GM23338 (cell line): ENCODE measurements at regions not wholly inside any gene's neighbourhood (a gene's known extent, or its start where the extent isn't known, plus 50 kb on each side); places are given as distances from the start of the nearest gene placed in this dataset.

Experiments
- ATAC-seq: fragments of 200-7000 bp; cut with Tn5 transposase; 3 replicates; pipeline ENCODE4 v1.9.1; 2020
- DNase-seq: peaks from one replicate; pipeline ENCODE4 v3.0.0-alpha.2; 2015; ENCODE audit warnings: low spot score
- H2AFZ ChIP-seq: fragments of 200-600 bp; sonication (generic); 2 replicates; pipeline ENCODE4 v1.8.0; 2016; ENCODE audit warnings: antibody characterized with exemption, mild to moderate bottlenecking, moderate library complexity
- H3F3A ChIP-seq: fragments of 200-600 bp; sonication (generic); replicated peaks from 2 replicates; pipeline ENCODE4 v1.8.0; 2017; ENCODE audit warnings: antibody characterized with exemption, mixed run types, low read depth
- H3K27ac ChIP-seq: fragments of 200-600 bp; sonication (generic); 2 replicates; pipeline ENCODE4 v1.6.1; 2016; ENCODE audit warnings: low read depth
- H3K27me3 ChIP-seq: fragments of 200-600 bp; sonication (generic); 2 replicates; pipeline ENCODE4 v1.8.0; 2016; ENCODE audit warnings: mild to moderate bottlenecking, mixed run types, moderate library complexity; ENCODE audit not compliant: insufficient read depth
- H3K36me3 ChIP-seq: fragments of 200-600 bp; sonication (generic); 2 replicates; pipeline ENCODE4 v1.8.0; 2016; ENCODE audit warnings: mild to moderate bottlenecking; ENCODE audit not compliant: insufficient read depth
- H3K4me1 ChIP-seq: fragments of 200-600 bp; sonication (generic); 2 replicates; pipeline ENCODE4 v1.8.0; 2016; ENCODE audit warnings: mild to moderate bottlenecking, moderate library complexity; ENCODE audit not compliant: insufficient read depth
- H3K4me2 ChIP-seq: fragments of 200-600 bp; sonication (generic); 2 replicates; pipeline ENCODE4 v1.7.1; 2017; ENCODE audit warnings: mixed run types
- H3K4me3 ChIP-seq: fragments of 200-600 bp; sonication (generic); 2 replicates; pipeline ENCODE4 v1.6.1; 2016; ENCODE audit warnings: mixed run types
- H3K79me2 ChIP-seq: fragments of 200-600 bp; sonication (generic); replicated peaks from 2 replicates; pipeline ENCODE4 v1.8.0; 2017; ENCODE audit warnings: mild to moderate bottlenecking; ENCODE audit not compliant: insufficient read depth
- H3K9me2 ChIP-seq: fragments of 200-600 bp; sonication (generic); 2 replicates; pipeline ENCODE4 v1.8.0; 2017; ENCODE audit not compliant: insufficient read depth
- H4K20me1 ChIP-seq: fragments of 200-600 bp; sonication (generic); replicated peaks from 2 replicates; pipeline ENCODE4 v1.8.0; 2017; ENCODE audit warnings: mild to moderate bottlenecking; ENCODE audit not compliant: insufficient read depth
- H3K27ac Mint-ChIP-seq: 2 replicates; pipeline ENCODE4 v1.8.0; 2020; ENCODE audit warnings: inconsistent platforms, mild to moderate bottlenecking, moderate library complexity, mixed read lengths
- H3K27me3 Mint-ChIP-seq: 3 replicates; pipeline ENCODE4 v1.8.0; 2022; ENCODE audit warnings: low read depth, mild to moderate bottlenecking, moderate library complexity, mixed read lengths, inconsistent platforms; ENCODE audit not compliant: insufficient read depth, poor library complexity
- H3K36me3 Mint-ChIP-seq: 3 replicates; pipeline ENCODE4 v1.8.0; 2021; ENCODE audit warnings: low read depth, mild to moderate bottlenecking, inconsistent platforms, moderate library complexity, mixed read lengths
- H3K4me1 Mint-ChIP-seq: 3 replicates; pipeline ENCODE4 v1.8.0; 2020; ENCODE audit warnings: mild to moderate bottlenecking, inconsistent platforms, mixed read lengths
- H3K4me3 Mint-ChIP-seq: 3 replicates; pipeline ENCODE4 v1.8.0; 2021; ENCODE audit warnings: moderate library complexity, mild to moderate bottlenecking, inconsistent platforms, mixed read lengths
- H3K9me3 Mint-ChIP-seq: 3 replicates; pipeline ENCODE4 v1.8.0; 2020; ENCODE audit warnings: moderate library complexity, mild to moderate bottlenecking, inconsistent platforms, mixed read lengths
- CREB1 ChIP-seq: fragments of 250-450 bp; sonication (Bioruptor Pico); IDR thresholded peaks from 2 replicates; pipeline ENCODE4 v1.5.0; 2020; ENCODE audit warnings: low read depth, mild to moderate bottlenecking, moderate library complexity
- ETS1 ChIP-seq: IDR thresholded peaks from 2 replicates; pipeline ENCODE4 v1.6.1; 2016; ENCODE audit warnings: antibody characterized with exemption
- EZH2 ChIP-seq: fragments of 200-600 bp; sonication (generic); IDR thresholded peaks from one replicate; pipeline ENCODE4 v1.8.0; 2017; ENCODE audit warnings: antibody characterized with exemption, mild to moderate bottlenecking, low read depth; ENCODE audit not compliant: unreplicated experiment
- EZH2phosphoT487 ChIP-seq: fragments of 200-600 bp; sonication (generic); IDR thresholded peaks from one replicate; pipeline ENCODE4 v1.8.1; 2018; ENCODE audit warnings: antibody characterized with exemption; ENCODE audit not compliant: unreplicated experiment
- JUNB ChIP-seq: IDR thresholded peaks from one replicate; pipeline ENCODE4 v1.6.1; 2016; ENCODE audit warnings: antibody characterized with exemption; ENCODE audit not compliant: unreplicated experiment
- NANOG ChIP-seq: IDR thresholded peaks from 2 replicates; pipeline ENCODE4 v1.6.1; 2016; ENCODE audit warnings: antibody characterized with exemption, borderline replicate concordance
- POLR2AphosphoS5 ChIP-seq: IDR thresholded peaks from 2 replicates; pipeline ENCODE4 v1.6.1; 2016; ENCODE audit warnings: antibody characterized with exemption, low read depth
- STAT1 ChIP-seq: IDR thresholded peaks from one replicate; pipeline ENCODE4 v1.6.1; 2016; ENCODE audit warnings: antibody characterized with exemption; ENCODE audit not compliant: unreplicated experiment
- ZNF114 ChIP-seq: fragments of 250-450 bp; sonication (Bioruptor Pico); IDR thresholded peaks from 2 replicates; pipeline ENCODE4 v1.5.0; 2020; ENCODE audit warnings: mild to moderate bottlenecking, moderate library complexity
- TF ChIP-seq, protein P1 (sequence below): IDR thresholded peaks from one replicate; pipeline ENCODE4 v1.6.1; 2018; ENCODE audit warnings: antibody characterized with exemption; ENCODE audit not compliant: unreplicated experiment
- TF ChIP-seq, protein P2 (sequence below), 2 experiments: fragments of 200-600 bp in 1 of 2; sonication (generic) in 1 of 2; conservative IDR thresholded peaks; 2 replicates each; pipeline versions ENCODE4 v1.5.1 to v1.6.1; 2016 to 2017; ENCODE audit warnings: antibody characterized with exemption in 2 of 2, low read depth in 2 of 2, mild to moderate bottlenecking in 2 of 2, moderate library complexity in 1 of 2

DNA sequence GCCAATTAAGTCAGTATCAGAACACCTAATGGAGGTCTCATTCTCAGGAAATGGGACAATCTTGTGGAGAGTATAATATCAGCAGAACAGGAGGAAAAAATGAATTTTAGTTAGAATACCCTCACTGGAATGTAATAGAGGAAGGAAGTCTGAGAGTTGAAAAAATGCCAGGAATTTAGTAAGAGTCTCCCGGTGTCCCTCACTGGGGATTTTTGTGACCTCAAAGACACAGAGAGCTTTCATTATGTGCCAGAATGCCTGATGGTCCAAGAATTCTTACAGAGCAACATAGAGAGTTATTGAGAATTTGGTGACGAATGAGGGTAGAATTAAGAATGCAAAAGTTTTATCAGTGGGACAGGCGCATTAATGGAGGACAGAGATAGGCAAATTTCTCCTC lies 443.5 kb upstream of the B3GALT2 start:
- peaks cover 7% of the 10 kb centered on the region; the same call in 2 of the 3 replicates for H3K4me1 Mint-ChIP-seq
- H3K4me3 ChIP-seq = no peak overlapping the region
- TF ChIP-seq STAT1 = no peak
- H3K4me1 ChIP-seq = no peaks in the 10 kb centered on the region; the same call in 1 of the 2 replicates
- H3K36me3 Mint-ChIP-seq = no peaks in the 10 kb centered on the region
- ATAC-seq (no peak), DNase-seq (peak; percentile 20)
- no peak overlapping the region for H3K4me3 Mint-ChIP-seq
- H4K20me1 ChIP-seq = no peaks in the 10 kb centered on the region
- H3K27ac Mint-ChIP-seq = no peak overlapping the region; the same call in 1 of the 2 replicates
- no peaks in the 10 kb centered on the region for H3K27me3 ChIP-seq
- H3F3A ChIP-seq = no peaks in the 10 kb centered on the region
- H3K79me2 ChIP-seq = no peaks in the 10 kb centered on the region
- H3K27ac ChIP-seq = no peak overlapping the region
- H3K36me3 ChIP-seq = no peaks in the 10 kb centered on the region
- no peak overlapping the region for H3K4me2 ChIP-seq
- H3K9me3 Mint-ChIP-seq = no peaks in the 10 kb centered on the region
- no peaks in the 10 kb centered on the region for H3K9me2 ChIP-seq
- no peak overlapping the region for H2AFZ ChIP-seq
- no peaks in the 10 kb centered on the region for H3K27me3 Mint-ChIP-seq

DNA sequence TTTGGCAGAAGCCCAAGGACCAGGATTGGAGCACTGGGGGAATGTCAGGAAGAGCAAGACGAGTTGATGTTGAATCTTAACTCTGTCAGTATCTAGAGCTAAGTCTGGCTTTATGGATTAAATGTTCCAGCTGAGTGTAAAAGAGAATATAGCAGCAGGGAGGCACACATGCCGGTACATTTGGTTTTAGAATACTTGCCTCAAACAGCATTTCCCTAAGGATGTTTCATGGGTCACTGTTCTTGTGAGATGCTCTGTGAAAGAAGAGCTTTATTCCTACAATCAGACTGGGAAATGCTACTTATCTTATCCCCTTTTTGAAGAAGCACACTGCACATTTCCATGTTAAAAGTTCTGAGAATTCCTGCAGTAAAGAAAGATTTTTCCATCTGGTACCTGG lies 440.3 kb upstream of the B3GALT2 start:
- no peaks in the 10 kb centered on the region for H4K20me1 ChIP-seq
- H3K27ac Mint-ChIP-seq = no peak overlapping the region

DNA sequence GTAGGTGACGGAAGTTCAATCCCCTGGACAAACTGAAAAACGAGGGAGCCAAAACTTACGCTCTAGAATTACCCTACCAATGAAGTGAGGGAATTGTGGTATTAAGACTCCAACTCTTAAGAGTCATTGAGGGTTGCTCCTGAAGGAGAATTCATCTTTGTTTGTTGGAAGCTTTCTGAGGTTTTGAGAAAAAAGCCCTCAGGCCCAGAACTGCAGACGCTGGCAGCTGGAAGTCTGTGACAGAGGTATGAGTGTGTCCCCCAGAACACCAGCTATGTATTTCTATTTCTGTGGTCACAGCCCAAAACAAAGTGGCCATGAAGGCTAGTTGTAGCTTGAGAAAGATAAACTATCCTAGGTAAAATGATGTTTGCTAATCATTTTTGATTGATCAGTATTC lies 438.8 kb upstream of the B3GALT2 start:
- H3K36me3 Mint-ChIP-seq = no peaks in the 10 kb centered on the region
- H3K9me3 Mint-ChIP-seq = no peaks in the 10 kb centered on the region
- no peaks in the 10 kb centered on the region for H4K20me1 ChIP-seq
- no peaks in the 10 kb centered on the region for H3K79me2 ChIP-seq
- H2AFZ ChIP-seq = no peak overlapping the region
- H3K4me2 ChIP-seq = no peak overlapping the region
- H3K36me3 ChIP-seq = no peaks in the 10 kb centered on the region
- H3K9me2 ChIP-seq = no peaks in the 10 kb centered on the region
- H3K4me3 ChIP-seq = no peak overlapping the region
- H3K27ac Mint-ChIP-seq = no peak overlapping the region
- H3K27ac ChIP-seq = no peak overlapping the region
- H3K27me3 ChIP-seq = no peaks in the 10 kb centered on the region
- ATAC-seq (no peak), DNase-seq (no peak)
- H3F3A ChIP-seq = no peaks in the 10 kb centered on the region
- H3K4me1 ChIP-seq = no peaks in the 10 kb centered on the region; the same call in 1 of the 2 replicates
- H3K27me3 Mint-ChIP-seq = no peaks in the 10 kb centered on the region
- H3K4me1 Mint-ChIP-seq = peaks cover 7% of the 10 kb centered on the region; the same call in 2 of the 3 replicates
- no peak overlapping the region for H3K4me3 Mint-ChIP-seq
- TF ChIP-seq JUNB = no peak
- TF ChIP-seq, protein P1, sequence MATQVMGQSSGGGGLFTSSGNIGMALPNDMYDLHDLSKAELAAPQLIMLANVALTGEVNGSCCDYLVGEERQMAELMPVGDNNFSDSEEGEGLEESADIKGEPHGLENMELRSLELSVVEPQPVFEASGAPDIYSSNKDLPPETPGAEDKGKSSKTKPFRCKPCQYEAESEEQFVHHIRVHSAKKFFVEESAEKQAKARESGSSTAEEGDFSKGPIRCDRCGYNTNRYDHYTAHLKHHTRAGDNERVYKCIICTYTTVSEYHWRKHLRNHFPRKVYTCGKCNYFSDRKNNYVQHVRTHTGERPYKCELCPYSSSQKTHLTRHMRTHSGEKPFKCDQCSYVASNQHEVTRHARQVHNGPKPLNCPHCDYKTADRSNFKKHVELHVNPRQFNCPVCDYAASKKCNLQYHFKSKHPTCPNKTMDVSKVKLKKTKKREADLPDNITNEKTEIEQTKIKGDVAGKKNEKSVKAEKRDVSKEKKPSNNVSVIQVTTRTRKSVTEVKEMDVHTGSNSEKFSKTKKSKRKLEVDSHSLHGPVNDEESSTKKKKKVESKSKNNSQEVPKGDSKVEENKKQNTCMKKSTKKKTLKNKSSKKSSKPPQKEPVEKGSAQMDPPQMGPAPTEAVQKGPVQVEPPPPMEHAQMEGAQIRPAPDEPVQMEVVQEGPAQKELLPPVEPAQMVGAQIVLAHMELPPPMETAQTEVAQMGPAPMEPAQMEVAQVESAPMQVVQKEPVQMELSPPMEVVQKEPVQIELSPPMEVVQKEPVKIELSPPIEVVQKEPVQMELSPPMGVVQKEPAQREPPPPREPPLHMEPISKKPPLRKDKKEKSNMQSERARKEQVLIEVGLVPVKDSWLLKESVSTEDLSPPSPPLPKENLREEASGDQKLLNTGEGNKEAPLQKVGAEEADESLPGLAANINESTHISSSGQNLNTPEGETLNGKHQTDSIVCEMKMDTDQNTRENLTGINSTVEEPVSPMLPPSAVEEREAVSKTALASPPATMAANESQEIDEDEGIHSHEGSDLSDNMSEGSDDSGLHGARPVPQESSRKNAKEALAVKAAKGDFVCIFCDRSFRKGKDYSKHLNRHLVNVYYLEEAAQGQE = no peak
- no peak for TF ChIP-seq STAT1
- TF ChIP-seq, protein P2, sequence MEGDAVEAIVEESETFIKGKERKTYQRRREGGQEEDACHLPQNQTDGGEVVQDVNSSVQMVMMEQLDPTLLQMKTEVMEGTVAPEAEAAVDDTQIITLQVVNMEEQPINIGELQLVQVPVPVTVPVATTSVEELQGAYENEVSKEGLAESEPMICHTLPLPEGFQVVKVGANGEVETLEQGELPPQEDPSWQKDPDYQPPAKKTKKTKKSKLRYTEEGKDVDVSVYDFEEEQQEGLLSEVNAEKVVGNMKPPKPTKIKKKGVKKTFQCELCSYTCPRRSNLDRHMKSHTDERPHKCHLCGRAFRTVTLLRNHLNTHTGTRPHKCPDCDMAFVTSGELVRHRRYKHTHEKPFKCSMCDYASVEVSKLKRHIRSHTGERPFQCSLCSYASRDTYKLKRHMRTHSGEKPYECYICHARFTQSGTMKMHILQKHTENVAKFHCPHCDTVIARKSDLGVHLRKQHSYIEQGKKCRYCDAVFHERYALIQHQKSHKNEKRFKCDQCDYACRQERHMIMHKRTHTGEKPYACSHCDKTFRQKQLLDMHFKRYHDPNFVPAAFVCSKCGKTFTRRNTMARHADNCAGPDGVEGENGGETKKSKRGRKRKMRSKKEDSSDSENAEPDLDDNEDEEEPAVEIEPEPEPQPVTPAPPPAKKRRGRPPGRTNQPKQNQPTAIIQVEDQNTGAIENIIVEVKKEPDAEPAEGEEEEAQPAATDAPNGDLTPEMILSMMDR (conservative IDR thresholded peaks at IDR 0.05; ENCODE audit: low read depth in 2 of 2) = no peak
- no peak for TF ChIP-seq POLR2AphosphoS5
- no peak for TF ChIP-seq CREB1 (CRISPR knock-in tag)
- no peak for TF ChIP-seq NANOG
- TF ChIP-seq ZNF114 = no peak
- TF ChIP-seq EZH2phosphoT487 = no peak
- TF ChIP-seq EZH2 = no peak

More for the DNA sequence above, 440.3 kb upstream of the B3GALT2 start:
- Mint-ChIP-seq H3K4me1 (peaks cover 7% of the 10 kb centered on the region; the same call in 2 of the 3 replicates), H3K4me3 (no peak overlapping the region), H3K27me3 (no peaks in the 10 kb centered on the region), H3K9me3 (no peaks in the 10 kb centered on the region), H3K36me3 (no peaks in the 10 kb centered on the region)
- H3K27ac ChIP-seq = no peak overlapping the region
- H3F3A ChIP-seq = no peaks in the 10 kb centered on the region
- H3K4me1 ChIP-seq = no peaks in the 10 kb centered on the region; the same call in 1 of the 2 replicates
- H3K4me2 ChIP-seq = no peak overlapping the region
- no peaks in the 10 kb centered on the region for H3K79me2 ChIP-seq
- no peaks in the 10 kb centered on the region for H3K9me2 ChIP-seq
- no peaks in the 10 kb centered on the region for H3K27me3 ChIP-seq
- TF ChIP-seq ETS1 (no peak), EZH2 (no peak), JUNB (no peak)
- no peak for ATAC-seq
- H2AFZ ChIP-seq = 0 out of 2 replicates have a peak overlapping the region, but pooled peaks have one; percentile 48
- no peaks in the 10 kb centered on the region for H3K36me3 ChIP-seq
- no peak for DNase-seq
- H3K4me3 ChIP-seq = no peak overlapping the region
